ENCODE measurements at regions not wholly inside any gene's neighbourhood (a gene's known extent, or its start where the extent isn't known, plus 50 kb on each side); places are given as distances from the start of the nearest gene placed in this dataset.
"Not testable (repeated sequence)": the region's sequence is repeated elsewhere in the genome, so short reads cannot be mapped to it uniquely, and the experiment has no call there.

- DNase-seq (ENCODE audit: low spot score) = no peak
- TF ChIP-seq CTCF (IDR thresholded peaks at IDR 0.05; ENCODE audit: borderline replicate concordance, control extremely low read depth, extremely low read depth, insufficient read depth, missing control alignments) = no peak
- in situ Hi-C loops (cut with MboI; ENCODE audit: low sequenced_read_pairs, unreplicated experiment) = no loop called here
Observed at GRCh38 chr3:4197670-4198069, 105.5 kb upstream of the SETMAR start.

GRCh38 chr3:4198491-4198890 is 104.7 kb upstream of the SETMAR start:
- DNase-seq (ENCODE audit: low spot score) = no peak
- in situ Hi-C loops (cut with MboI; ENCODE audit: low sequenced_read_pairs, unreplicated experiment) = no loop called here
- TF ChIP-seq CTCF (IDR thresholded peaks at IDR 0.05; ENCODE audit: borderline replicate concordance, control extremely low read depth, extremely low read depth, insufficient read depth, missing control alignments) = no peak

- in situ Hi-C loops (cut with MboI; ENCODE audit: low sequenced_read_pairs, unreplicated experiment); DNase-seq (ENCODE audit: low spot score): not testable (repeated sequence)
Observed at GRCh38 chr3:4204776-4205175, 98.4 kb upstream of the SETMAR start.

GRCh38 chr3:4207672-4208071 is 95.5 kb upstream of the SETMAR start:
- in situ Hi-C loops (cut with MboI; ENCODE audit: low sequenced_read_pairs, unreplicated experiment) = no loop called here
- DNase-seq (ENCODE audit: low spot score) = no peak
- no peak for TF ChIP-seq CTCF (IDR thresholded peaks at IDR 0.05; ENCODE audit: borderline replicate concordance, control extremely low read depth, extremely low read depth, insufficient read depth, missing control alignments)

- TF ChIP-seq CTCF (IDR thresholded peaks at IDR 0.05; ENCODE audit: borderline replicate concordance, control extremely low read depth, extremely low read depth, insufficient read depth, missing control alignments) = no peak
- in situ Hi-C loops (cut with MboI; ENCODE audit: low sequenced_read_pairs, unreplicated experiment) = no loop called here
Observed at GRCh38 chr3:4208556-4208955, 94.6 kb upstream of the SETMAR start.

GRCh38 chr3:4211610-4212009 is 91.6 kb upstream of the SETMAR start:
- DNase-seq (ENCODE audit: low spot score) = no peak
- in situ Hi-C loops (cut with MboI; ENCODE audit: low sequenced_read_pairs, unreplicated experiment) = no loop called here
- TF ChIP-seq CTCF (IDR thresholded peaks at IDR 0.05; ENCODE audit: borderline replicate concordance, control extremely low read depth, extremely low read depth, insufficient read depth, missing control alignments) = no peak

More at GRCh38 chr3:4208556-4208955, 94.6 kb upstream of the SETMAR start:
- no peak for DNase-seq (ENCODE audit: low spot score)

- DNase-seq (ENCODE audit: low spot score); in situ Hi-C loops (cut with MboI; ENCODE audit: low sequenced_read_pairs, unreplicated experiment): not testable (repeated sequence)
Observed at GRCh38 chr3:4213420-4213819, 89.7 kb upstream of the SETMAR start.

GRCh38 chr3:4216974-4217373 is 86.2 kb upstream of the SETMAR start:
- DNase-seq (ENCODE audit: low spot score); in situ Hi-C loops (cut with MboI; ENCODE audit: low sequenced_read_pairs, unreplicated experiment): not testable (repeated sequence)
